ENCODE measurements at regions not wholly inside any gene's neighbourhood (a gene's known extent, or its start where the extent isn't known, plus 50 kb on each side); places are given as distances from the start of the nearest gene placed in this dataset.

GRCh38 chr18:78557371-78557770, 422.2 kb upstream of the SALL3 start:
- no peak for DNase-seq
- Histone ChIP-seq H3K27ac (no peak overlapping the region), H3K4me1 (no peaks in the 10 kb centered on the region), H3K4me3 (no peak overlapping the region), H3K27me3 (no peaks in the 10 kb centered on the region), H3K9me3 (peaks cover 0 to 5% of the 10 kb centered on the region in 2 donors), H3K36me3 (no peaks in the 10 kb centered on the region)
- 94 to 100% methylated on average over 3 to 8 of the region's 8 CpGs for WGBS, 2 donors (ENCODE audit: low coverage in 1 of 2)
- in situ Hi-C loops (cut with MboI; ENCODE audit: low pct_ligation_motif_present in 1 of 4, low pct_unique_long_range_greater_than_20kb in 1 of 4, low sequenced_read_pairs in 3 of 4): no loop called here
- intact Hi-C loops (cut with DNase I; ENCODE audit: low total_unique reads): no loop called here
- TF ChIP-seq POLR2A (IDR thresholded peaks at IDR 0.05) (no peak), EP300 (IDR thresholded peaks at IDR 0.05; ENCODE audit: low read depth) (no peak), POLR2AphosphoS5 (IDR thresholded peaks at IDR 0.05) (no peak), CTCF (IDR thresholded peaks at IDR 0.05) (no peak)

- no peaks in the 10 kb centered on the region for H3K27me3 ChIP-seq
- TF ChIP-seq POLR2AphosphoS5 (IDR thresholded peaks at IDR 0.05) (no peak), CTCF (IDR thresholded peaks at IDR 0.05) (no peak), POLR2A (IDR thresholded peaks at IDR 0.05) (no peak)
- intact Hi-C loops (cut with DNase I; ENCODE audit: low total_unique reads): no loop called here
- no peaks in the 10 kb centered on the region for H3K4me1 ChIP-seq
- no peak for DNase-seq
- H3K36me3 ChIP-seq: no peaks in the 10 kb centered on the region
- H3K27ac ChIP-seq: no peak overlapping the region
- H3K9me3 ChIP-seq: peaks cover 0 to 5% of the 10 kb centered on the region in 2 donors
- in situ Hi-C loops (cut with MboI; ENCODE audit: low pct_ligation_motif_present in 1 of 4, low pct_unique_long_range_greater_than_20kb in 1 of 4, low sequenced_read_pairs in 3 of 4): no loop called here
- no peak overlapping the region for H3K4me3 ChIP-seq
- WGBS, 2 donors (ENCODE audit: low coverage in 1 of 2): 88% methylated on average over 5 to 23 of the region's 23 CpGs
Observed at GRCh38 chr18:78558101-78558810, 421.4 kb upstream of the SALL3 start.

- TF ChIP-seq EP300 (IDR thresholded peaks at IDR 0.05; ENCODE audit: low read depth) (no peak), POLR2AphosphoS5 (IDR thresholded peaks at IDR 0.05) (no peak), POLR2A (IDR thresholded peaks at IDR 0.05) (no peak)
Observed at GRCh38 chr18:78558948-78559347, 420.7 kb upstream of the SALL3 start.

GRCh38 chr18:78559584-78559983, 420.0 kb upstream of the SALL3 start:
- Histone ChIP-seq H3K27me3 (no peaks in the 10 kb centered on the region), H3K36me3 (no peaks in the 10 kb centered on the region), H3K9me3 (peaks cover 0 to 5% of the 10 kb centered on the region in 2 donors), H3K4me1 (no peaks in the 10 kb centered on the region), H3K27ac (no peak overlapping the region), H3K4me3 (no peak overlapping the region)
- in situ Hi-C loops (cut with MboI; ENCODE audit: low pct_ligation_motif_present in 1 of 4, low pct_unique_long_range_greater_than_20kb in 1 of 4, low sequenced_read_pairs in 3 of 4): no loop called here
- TF ChIP-seq CTCF (IDR thresholded peaks at IDR 0.05): no peak
- no peak for TF ChIP-seq POLR2A (IDR thresholded peaks at IDR 0.05)
- no peak for TF ChIP-seq EP300 (IDR thresholded peaks at IDR 0.05; ENCODE audit: low read depth)
- TF ChIP-seq POLR2AphosphoS5 (IDR thresholded peaks at IDR 0.05): no peak
- DNase-seq: no peak
- intact Hi-C loops (cut with DNase I; ENCODE audit: low total_unique reads): no loop called here
- 92% methylated on average over 1 of the region's 9 CpGs; no CpG with 5 or more reads in 1 of the 2 donors for WGBS, 2 donors (ENCODE audit: low coverage in 1 of 2)

More at GRCh38 chr18:78558948-78559347, 420.7 kb upstream of the SALL3 start:
- Histone ChIP-seq H3K9me3 (peaks cover 0 to 5% of the 10 kb centered on the region in 2 donors), H3K36me3 (no peaks in the 10 kb centered on the region), H3K4me1 (no peaks in the 10 kb centered on the region), H3K27ac (no peak overlapping the region), H3K4me3 (no peak overlapping the region), H3K27me3 (no peaks in the 10 kb centered on the region)
- 68% methylated on average over 18 of the region's 19 CpGs; no CpG with 5 or more reads in 1 of the 2 donors for WGBS, 2 donors (ENCODE audit: low coverage in 1 of 2)
- in situ Hi-C loops (cut with MboI; ENCODE audit: low pct_ligation_motif_present in 1 of 4, low pct_unique_long_range_greater_than_20kb in 1 of 4, low sequenced_read_pairs in 3 of 4) (no loop called here), intact Hi-C loops (cut with DNase I; ENCODE audit: low total_unique reads) (no loop called here)
- no peak for DNase-seq
